Lower lobe of right lung (tissue), 2 donors: ENCODE measurements at regions not wholly inside any gene's neighbourhood (a gene's known extent, or its start where the extent isn't known, plus 50 kb on each side); places are given as distances from the start of the nearest gene placed in this dataset.

Experiments
- ATAC-seq, 2 donors: fragments of 200-7000 bp; cut with Tn5 transposase; one replicate each; pipeline ENCODE4 v1.9.1; 2020 to 2022; ENCODE audit warnings: mild to moderate bottlenecking in 2 of 2, moderate library complexity in 2 of 2
- DNase-seq: peaks from one replicate; pipeline ENCODE4 v3.0.0-alpha.2; 2020
- H3K27ac ChIP-seq: fragments of 200-600 bp; one replicate; pipeline ENCODE4 v1.8.0; 2022
- H3K27me3 ChIP-seq: fragments of 200-600 bp; one replicate; pipeline ENCODE4 v1.8.0; 2022; ENCODE audit warnings: low read depth
- H3K36me3 ChIP-seq: fragments of 200-600 bp; one replicate; pipeline ENCODE4 v1.8.0; 2022; ENCODE audit warnings: mild to moderate bottlenecking
- H3K4me1 ChIP-seq: fragments of 200-600 bp; one replicate; pipeline ENCODE4 v1.8.0; 2022
- H3K4me3 ChIP-seq: fragments of 200-600 bp; one replicate; pipeline ENCODE4 v1.8.0; 2022; ENCODE audit warnings: mild to moderate bottlenecking
- H3K9me3 ChIP-seq: fragments of 200-600 bp; one replicate; pipeline ENCODE4 v1.8.0; 2022
- CTCF ChIP-seq: fragments of 200-600 bp; IDR thresholded peaks from one replicate; pipeline ENCODE4 v1.8.0; 2022; ENCODE audit warnings: antibody characterized with exemption, mild to moderate bottlenecking
- intact Hi-C: fragments of 100-400 bp; cut with DNase I; formaldehyde crosslinking; loops from one replicate; pipeline ENCODE4 v1.11.0; 2022
- donor health status: DM: no; HTN: yes; CAD: no; lungs with severe emphysema.

GRCh38 chr10:107440741-107441140 lies 276.2 kb upstream of the SORCS1 start:
- no peak overlapping the region for H3K4me3 ChIP-seq
- intact Hi-C loops, result no loop called here
- no peak for ATAC-seq

GRCh38 chr10:107437921-107438320 lies 273.4 kb upstream of the SORCS1 start:
- Histone ChIP-seq H3K27ac (no peak overlapping the region), H3K4me1 (no peaks in the 10 kb centered on the region), H3K36me3 (no peaks in the 10 kb centered on the region), H3K27me3 (no peaks in the 10 kb centered on the region), H3K9me3 (no peaks in the 10 kb centered on the region), H3K4me3 (no peak overlapping the region)
- ATAC-seq (no peak), DNase-seq (no peak)
- intact Hi-C loops, result no loop called here
- no peak for TF ChIP-seq CTCF

More at GRCh38 chr10:107440741-107441140, 276.2 kb upstream of the SORCS1 start:
- Histone ChIP-seq H3K9me3 (no peaks in the 10 kb centered on the region), H3K4me1 (no peaks in the 10 kb centered on the region), H3K36me3 (no peaks in the 10 kb centered on the region), H3K27ac (no peak overlapping the region), H3K27me3 (no peaks in the 10 kb centered on the region)
- DNase-seq, result no peak
- no peak for TF ChIP-seq CTCF

GRCh38 chr10:107436568-107436967 lies 272.1 kb upstream of the SORCS1 start:
- no peaks in the 10 kb centered on the region for H3K27me3 ChIP-seq

GRCh38 chr10:107434854-107435253 lies 270.3 kb upstream of the SORCS1 start:
- intact Hi-C loops, result no loop called here
- no peak overlapping the region for H3K27ac ChIP-seq

More at GRCh38 chr10:107436568-107436967, 272.1 kb upstream of the SORCS1 start:
- DNase-seq (no peak), ATAC-seq (no peak)
- Histone ChIP-seq H3K27ac (no peak overlapping the region), H3K9me3 (no peaks in the 10 kb centered on the region), H3K4me3 (no peak overlapping the region), H3K36me3 (no peaks in the 10 kb centered on the region), H3K4me1 (no peaks in the 10 kb centered on the region)
- intact Hi-C loops, result no loop called here
- no peak for TF ChIP-seq CTCF

GRCh38 chr10:107434201-107434600 lies 269.7 kb upstream of the SORCS1 start:
- Histone ChIP-seq H3K4me1 (no peaks in the 10 kb centered on the region), H3K9me3 (no peaks in the 10 kb centered on the region), H3K27me3 (no peaks in the 10 kb centered on the region), H3K36me3 (no peaks in the 10 kb centered on the region), H3K4me3 (no peak overlapping the region), H3K27ac (no peak overlapping the region)
- DNase-seq (no peak), ATAC-seq (no peak)
- TF ChIP-seq CTCF, result no peak
- intact Hi-C loops, result no loop called here

More at GRCh38 chr10:107434854-107435253, 270.3 kb upstream of the SORCS1 start:
- Histone ChIP-seq H3K9me3 (no peaks in the 10 kb centered on the region), H3K27me3 (no peaks in the 10 kb centered on the region), H3K4me1 (no peaks in the 10 kb centered on the region), H3K4me3 (no peak overlapping the region), H3K36me3 (no peaks in the 10 kb centered on the region)
- ATAC-seq, result no peak
- DNase-seq, result no peak
- TF ChIP-seq CTCF, result no peak

GRCh38 chr10:107433605-107434004 lies 269.1 kb upstream of the SORCS1 start:
- Histone ChIP-seq H3K4me3 (no peak overlapping the region), H3K27me3 (no peaks in the 10 kb centered on the region), H3K9me3 (no peaks in the 10 kb centered on the region), H3K4me1 (no peaks in the 10 kb centered on the region), H3K36me3 (no peaks in the 10 kb centered on the region), H3K27ac (no peak overlapping the region)
- no peak for TF ChIP-seq CTCF
- intact Hi-C loops, result no loop called here
- ATAC-seq (no peak), DNase-seq (no peak)
